ENCODE measurements at regions not wholly inside any gene's neighbourhood (a gene's known extent, or its start where the extent isn't known, plus 50 kb on each side); places are given as distances from the start of the nearest gene placed in this dataset.

DNA sequence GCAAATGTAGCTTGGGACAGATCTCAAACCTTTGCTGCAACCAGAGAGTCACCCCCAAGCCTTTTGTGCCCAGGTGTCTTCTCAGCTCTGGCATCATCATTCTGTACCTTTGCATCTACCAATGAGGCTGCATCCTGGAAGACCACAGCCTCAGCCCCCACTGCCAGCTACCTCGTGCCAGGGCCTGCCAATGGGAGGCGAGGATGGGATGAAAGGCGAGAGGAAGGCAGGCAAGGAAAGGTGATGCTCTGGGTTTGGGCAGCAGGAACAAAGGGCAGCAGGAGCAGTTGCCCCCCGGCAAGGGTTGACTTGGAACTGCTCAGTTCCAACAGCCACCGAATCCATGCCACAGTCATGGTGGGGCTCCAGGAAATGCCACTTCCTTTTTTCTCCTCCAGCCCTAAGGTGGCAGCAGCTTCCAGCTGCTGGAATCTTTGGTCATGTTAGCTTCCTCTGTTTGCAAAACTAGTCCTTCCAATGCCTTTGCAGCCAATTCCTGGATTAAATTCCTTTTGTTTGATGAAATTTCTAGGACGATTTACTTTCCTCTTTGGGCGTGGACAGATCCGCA, 651.6 kb downstream of the NPHP4 start:
- no peak for DNase-seq (ENCODE audit: low spot score)

DNA sequence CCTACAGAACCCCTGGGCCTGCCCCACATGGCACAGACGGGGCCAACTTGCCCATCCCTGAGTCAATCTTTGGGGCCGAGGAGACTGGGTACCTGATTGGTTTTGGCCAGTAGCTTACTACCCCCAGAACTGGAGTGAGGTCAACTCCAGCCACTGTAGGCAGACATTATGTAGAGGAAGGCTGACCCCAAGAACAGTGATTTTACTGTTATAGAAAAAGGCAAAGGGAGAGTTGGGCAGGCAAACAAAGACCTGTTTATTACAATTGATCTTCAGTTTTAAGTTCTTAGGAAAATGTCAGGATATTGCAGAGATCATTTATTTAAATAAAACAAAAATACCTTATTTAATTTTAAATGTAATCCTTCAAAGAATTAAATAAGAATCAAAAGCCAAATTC, 653.8 kb downstream of the NPHP4 start:
- peak; percentile 8 for DNase-seq (ENCODE audit: low spot score)

DNA sequence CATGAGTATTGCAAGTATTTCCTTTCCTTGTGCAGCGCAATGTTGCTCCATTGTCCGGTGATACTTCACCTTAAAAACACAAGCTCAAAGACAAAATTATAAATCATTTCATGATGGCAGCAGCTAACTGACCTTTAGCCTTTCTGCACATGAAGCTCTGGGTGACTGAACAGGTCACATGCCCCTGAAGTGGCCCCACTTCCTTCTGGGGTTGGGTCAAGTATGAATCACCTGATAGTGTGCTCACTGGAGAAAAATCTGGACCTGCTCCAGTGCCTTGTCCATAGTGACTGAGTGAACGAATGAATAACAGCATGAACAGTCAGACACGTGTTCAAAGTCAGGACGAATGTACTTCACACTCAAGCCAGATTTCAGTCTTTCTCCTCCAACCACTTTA, 658.9 kb downstream of the NPHP4 start:
- no peak for DNase-seq (ENCODE audit: low spot score)

DNA sequence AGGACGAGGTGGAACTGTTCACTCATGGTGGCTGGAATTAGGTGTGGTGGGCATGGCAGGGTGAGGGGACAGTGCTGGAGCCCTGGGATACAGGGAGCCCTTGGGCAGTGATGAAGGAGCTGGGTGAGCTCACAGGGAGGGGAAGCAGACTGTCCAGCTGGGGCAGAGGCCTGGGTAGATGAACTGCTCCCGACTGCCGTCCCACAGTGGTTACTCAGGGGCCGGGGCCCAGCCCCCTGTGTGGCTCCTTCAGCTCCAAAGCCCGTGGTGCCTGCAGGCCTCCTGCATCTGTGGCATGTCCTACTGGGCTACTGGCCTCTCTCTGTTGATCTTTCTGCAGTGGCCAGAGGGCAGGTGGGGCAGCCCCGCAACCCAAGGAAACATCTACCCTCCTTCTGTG, 661.1 kb downstream of the NPHP4 start:
- DNase-seq (ENCODE audit: low spot score), result no peak

DNA sequence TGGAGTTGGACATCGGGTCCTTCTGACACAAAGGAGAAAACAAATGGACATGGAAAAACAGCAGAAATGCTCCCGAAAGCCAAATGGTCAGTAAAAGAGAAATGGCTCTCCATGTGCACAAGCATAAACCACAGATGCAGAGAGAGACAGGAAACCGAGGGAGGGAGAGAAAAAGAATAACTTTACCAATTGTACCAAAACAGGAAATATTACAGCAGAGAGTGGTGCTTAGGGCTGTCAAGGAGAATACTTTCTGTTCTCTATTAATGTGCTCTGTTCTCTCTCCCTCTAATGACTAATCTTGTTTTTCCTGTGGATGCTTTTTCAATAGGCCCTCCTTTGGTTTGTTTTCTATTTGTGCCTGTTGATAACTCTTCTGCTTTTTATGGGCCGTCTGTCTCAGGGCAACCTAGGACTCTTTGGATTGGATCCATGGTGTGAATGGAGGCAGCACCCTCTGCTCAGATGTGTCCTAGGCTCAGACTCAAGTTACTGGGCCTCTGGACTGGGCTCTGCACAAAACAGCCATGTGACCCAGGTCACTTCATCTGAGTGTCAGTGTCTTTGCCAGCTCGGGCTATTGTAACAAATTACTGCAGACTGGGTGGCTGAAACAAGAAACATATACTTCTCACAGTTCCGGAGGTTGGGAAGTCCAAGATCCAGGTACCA, 663.0 kb downstream of the NPHP4 start:
- DNase-seq (ENCODE audit: low spot score), result no peak

DNA sequence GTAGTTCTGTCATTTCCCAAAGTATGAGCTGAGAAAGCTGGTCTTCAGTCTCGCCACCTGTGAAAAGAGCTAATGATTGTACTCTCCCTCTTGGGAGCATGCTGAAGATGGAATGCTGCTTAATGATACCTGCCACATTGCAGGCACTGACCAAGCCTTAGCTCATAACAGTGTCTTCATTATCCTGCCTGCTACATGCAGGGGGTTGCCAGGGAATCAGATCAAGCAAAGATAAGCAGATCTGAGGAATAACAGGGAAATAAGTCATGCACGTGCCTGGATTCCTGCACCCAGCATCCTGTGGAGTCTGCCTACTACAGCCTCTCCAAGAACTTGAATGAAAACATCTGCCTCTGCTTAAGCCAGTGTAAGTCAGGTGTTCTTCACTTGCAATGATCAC, 667.3 kb downstream of the NPHP4 start:
- DNase-seq (ENCODE audit: low spot score), result no peak

DNA sequence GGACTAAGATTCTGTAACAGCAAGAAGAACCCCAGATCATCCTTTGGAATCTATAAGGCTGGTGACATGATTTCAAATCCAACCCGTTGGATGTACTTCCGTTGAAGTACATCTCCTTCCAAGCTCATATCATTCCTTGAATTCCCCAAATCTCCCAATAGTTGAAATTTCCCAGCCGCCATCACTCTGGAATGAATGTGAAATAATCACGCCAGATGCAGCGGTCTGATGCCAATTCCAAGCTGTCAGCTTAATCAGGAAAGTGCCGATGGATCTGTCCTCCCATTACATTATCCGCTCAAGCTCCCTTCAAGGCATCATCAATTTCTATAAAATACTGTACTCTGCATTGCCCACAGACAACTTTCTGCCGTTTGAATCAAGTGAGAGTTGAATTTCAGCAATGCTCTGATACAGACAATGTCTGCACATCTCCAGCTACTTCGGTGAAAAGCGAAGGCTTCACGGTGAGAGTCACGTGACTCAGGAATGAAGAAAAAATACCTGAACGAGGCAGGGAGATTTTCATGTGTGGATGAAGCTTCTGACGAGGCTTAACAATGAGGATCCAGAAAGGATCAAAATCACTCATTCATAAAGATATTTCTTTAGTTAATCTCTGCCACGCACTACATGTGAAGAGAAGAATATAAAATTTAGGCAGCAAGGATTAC, 663.9 kb downstream of the AJAP1 start:
- DNase-seq (ENCODE audit: low spot score), result no peak

DNA sequence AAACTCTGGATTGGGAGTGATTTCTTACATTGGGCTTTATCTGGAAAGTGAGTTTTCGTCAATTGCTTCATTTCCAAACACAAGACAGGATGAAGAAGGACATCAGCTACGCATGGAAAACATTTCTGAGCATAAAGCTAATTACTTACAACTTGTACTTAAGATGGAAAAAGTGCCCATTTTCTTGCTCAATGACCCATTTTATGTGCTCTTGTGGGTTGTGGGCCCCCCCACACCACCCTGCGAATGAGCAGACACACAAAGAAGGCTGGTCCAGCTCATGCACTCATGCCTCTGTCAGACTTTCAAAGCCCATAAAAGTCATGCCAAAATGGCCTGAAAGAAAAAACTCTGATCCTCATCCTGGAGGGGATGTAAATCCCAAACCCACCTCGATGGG, 663.0 kb downstream of the AJAP1 start:
- DNase-seq (ENCODE audit: low spot score), result no peak

DNA sequence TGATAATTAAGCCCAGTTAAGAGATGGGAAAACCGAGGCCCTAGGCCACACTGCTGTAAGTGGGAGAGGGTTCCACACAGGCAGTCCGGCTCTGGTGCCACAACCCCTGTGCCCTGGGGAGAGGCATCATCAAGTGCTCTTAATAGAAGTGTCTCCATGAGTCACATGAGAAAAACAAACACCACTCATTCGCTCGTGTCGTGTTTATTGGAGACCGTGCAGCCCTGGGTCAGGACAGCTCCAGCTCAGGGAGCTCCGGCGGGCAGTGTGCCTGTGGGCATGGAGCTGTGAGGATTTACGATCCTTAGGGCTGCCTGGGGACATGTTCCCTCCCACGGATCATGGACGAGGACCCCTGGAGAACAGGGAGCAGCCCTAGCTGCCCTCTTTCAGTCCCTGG, 658.5 kb downstream of the AJAP1 start:
- DNase-seq (ENCODE audit: low spot score), result no peak

DNA sequence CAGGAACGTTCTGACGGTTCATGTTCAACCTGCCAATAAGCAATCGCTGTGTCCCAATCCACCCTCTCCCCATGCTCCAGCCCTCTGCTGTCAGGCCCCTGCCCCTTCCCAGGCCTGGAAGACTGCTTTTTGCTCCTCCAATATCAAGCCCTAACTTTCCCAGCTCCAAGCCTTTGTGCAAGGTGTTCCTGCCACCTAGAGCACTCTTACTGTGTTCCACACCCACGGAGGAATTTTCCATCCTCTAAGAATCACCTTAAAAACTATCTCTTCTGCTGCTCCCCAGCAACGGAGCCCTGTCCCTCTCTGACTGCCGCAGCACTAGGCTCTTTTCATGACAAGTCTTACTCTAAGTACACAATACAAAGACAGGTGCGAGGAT, 657.9 kb downstream of the AJAP1 start:
- peak; percentile 20 for DNase-seq (ENCODE audit: low spot score)

DNA sequence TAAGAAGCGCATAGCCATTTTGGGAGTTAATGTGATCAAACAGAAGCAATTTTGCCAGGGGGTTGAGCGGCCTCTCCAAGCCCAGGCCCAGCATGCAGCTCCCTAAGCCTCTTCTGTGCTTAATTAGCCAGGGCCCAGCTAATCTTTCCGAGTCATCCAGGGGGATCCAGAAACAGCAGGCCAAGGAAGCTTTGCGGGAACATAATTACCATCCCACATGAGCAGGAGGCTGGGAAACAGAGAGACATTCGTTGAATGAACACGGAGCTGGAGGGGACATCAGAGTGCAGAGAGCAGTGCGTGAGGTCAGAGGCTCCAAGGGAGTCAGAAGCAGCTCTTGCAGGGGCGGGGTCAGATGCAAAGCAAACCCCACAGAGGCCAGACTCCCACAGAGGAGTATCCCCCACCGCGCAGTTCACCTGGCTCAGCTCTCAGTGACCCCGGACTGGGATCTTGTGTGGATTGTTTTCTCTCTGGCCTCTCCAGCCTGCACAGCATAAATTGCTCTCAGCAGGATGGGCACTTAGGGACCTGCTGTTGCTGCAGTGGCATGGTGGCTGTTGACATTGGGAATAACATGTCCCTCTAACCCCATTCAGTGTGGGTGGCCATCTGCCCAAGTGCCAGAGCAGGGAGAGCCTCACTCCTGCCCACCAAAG, 657.4 kb downstream of the AJAP1 start:
- no peak for DNase-seq (ENCODE audit: low spot score)

DNA sequence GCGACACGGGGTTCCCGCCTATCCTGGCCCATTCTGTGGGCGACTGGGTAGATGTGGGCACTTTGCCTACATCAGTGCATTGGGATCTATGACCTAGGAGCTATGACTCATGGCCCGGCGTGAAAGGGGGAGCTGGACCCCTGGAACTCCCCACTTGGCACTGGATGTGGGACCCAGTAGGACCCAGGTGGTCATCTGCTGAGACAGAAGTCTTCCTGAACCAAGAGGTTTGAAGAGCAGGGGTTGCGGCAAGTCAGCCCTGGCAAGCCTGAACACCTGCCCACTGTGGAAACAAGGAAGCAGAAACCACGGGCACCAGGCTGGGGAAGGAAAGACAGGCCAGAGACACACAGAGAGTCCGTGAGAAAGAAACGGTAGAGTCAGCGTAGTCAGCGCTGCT, 656.7 kb downstream of the AJAP1 start:
- no peak for DNase-seq (ENCODE audit: low spot score)

DNA sequence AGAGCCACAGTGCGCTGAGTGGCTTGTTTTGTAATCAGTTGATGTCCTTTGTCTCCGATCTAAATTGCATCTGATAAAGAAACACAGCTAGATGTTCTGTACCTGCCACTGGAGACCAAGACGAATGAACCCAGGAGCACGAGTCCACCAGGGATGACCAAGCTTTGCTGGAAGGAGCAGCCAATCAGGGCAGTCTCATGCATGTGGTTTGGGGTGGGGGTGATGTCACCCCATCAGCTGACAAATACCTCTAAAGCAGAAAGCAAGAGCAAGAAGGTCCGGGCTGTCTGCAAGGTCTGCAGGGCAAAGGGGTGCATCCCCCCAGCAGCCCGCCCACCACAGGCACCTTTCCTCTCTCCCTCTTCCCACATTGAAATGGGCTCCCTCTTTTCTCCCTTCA, 653.8 kb downstream of the AJAP1 start:
- DNase-seq (ENCODE audit: low spot score), result no peak

DNA sequence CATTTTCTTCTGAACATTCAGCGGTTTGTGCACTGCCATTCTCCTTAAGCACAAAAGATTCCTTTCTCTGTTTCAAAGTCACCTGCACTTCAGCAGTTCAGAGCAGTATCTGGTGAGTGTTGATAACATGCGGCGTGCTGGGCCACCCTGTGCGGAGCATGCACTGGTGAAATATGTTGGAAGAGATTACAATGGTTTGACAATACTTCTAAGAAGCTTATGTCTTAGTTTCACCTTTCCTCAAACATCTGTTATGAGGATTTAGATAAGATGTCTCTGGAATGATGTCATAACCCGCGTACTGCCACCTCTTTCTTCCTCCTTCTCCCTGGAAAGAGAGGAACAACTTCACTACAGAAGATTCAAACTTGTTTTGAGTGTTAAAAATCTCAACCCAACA, 650.3 kb downstream of the AJAP1 start:
- DNase-seq (ENCODE audit: low spot score), result no peak

DNA sequence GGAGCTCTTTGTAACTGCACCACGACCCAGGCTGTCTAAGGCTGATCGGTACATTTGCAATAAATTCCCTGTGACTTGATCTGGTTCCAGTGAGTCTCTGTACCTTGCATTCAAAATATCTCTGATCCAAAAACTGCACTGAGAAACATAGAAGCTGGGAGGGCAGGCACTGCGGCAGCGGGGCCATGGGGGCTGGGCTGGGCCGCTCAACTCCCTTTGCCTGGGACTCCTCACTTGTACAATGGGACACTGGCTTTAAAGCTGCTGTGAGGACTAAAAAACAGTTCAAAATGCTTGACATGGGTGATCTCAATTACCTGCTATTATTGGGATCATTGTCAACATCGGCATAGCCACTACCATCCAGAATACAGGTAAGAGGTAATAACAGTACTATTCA, 644.0 kb downstream of the AJAP1 start:
- DNase-seq (ENCODE audit: low spot score), result no peak

DNA sequence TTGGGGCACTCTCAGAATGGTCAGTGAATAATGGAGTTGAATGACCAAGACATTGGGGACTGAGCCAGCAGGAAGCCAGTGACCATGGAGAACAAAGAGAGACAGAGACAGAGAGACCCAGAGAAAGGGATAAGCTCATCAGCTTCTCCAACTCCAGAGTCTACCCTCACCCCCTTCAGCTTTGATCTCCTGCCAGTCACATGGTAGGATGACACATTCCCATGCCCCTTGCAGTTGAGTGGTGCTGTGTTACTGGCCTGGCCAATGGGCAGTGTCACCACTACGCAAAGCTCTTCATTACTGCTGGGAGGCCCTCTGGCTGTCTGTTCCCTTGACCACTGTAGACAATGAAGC, 643.5 kb downstream of the AJAP1 start:
- DNase-seq (ENCODE audit: low spot score), result peak; percentile 78

DNA sequence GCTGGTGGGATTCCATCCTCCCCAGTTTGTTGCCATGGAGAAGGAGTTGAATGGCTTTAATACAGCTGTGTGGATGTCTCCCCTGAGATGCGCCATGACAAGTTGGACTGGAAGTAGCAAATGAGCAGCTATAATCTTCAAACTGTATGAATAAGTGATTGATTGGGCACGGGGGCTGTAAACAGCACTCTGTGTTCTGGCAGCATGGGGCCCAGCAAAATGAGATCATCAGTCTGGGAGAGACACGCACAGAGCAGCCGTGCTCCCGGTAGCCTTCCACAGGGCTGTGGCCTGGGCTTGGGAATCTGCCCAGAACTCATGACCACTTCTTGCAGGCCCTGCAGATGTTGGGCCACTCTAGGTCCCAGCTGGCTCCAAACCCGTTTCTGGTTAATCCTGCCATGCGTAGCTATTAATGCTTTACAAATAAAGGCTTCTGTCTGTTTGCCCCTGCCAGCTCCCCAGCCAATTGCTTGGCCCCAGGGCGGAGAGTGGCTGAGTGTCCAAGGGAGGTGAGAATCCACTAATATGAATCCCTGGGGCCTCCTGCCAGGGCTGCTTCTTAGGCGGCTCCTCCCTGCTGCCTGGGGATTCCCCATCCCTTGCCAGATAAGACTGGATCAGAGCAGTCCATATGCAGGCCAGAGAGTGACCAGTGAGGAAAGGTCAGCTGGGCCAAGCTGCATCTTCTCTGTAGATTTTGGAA, 642.9 kb downstream of the AJAP1 start:
- DNase-seq (ENCODE audit: low spot score), result peak; percentile 89

DNA sequence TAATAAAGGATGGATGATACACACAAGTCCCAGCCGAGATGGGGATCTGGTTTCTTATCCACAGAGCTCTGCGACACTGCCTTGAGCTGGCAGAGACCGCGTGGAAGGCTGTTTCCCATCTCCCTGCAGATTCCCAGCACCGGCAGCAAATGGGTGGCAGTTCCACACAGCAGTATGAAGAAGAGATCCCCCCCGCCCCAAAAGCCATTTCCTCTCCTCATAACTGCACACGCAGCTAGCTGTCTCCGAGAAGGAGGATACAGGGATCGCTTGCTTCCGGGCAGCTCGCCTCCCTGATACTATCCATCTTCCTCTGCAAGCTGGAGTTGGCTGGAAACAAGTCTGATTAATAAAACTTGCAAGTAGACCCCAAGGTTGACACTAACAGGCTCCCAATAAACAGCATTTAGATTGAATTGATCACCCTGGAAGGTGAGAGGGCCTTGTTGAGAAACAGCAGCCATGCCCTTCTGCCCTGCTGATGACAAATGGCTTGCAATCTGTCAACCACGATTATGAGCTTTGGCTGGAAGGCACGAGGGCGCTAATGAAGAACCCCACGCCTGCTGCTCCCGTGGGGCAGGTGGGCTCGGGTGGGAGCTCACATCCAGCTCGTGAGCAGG, 642.3 kb downstream of the AJAP1 start:
- no peak for DNase-seq (ENCODE audit: low spot score)

DNA sequence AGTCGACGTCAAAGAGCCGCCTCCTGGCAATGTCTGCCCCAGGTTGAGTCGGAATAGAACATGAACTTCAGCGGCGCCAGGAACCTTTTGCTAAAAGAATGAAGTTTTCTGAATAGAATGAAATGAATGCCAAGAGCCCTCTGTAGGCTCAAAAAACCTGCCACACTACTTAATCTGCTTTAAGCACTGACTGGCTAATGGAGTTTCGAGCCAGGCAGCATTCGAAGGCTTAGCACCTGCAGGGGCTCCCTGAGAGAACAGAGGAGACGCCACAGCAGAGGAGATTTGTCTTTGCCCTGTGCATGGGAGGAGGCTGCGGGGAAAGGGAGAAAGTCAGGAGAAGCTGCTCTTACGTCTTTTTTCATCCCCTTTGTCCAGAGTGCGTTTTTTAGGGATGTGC, 641.7 kb downstream of the AJAP1 start:
- no peak for DNase-seq (ENCODE audit: low spot score)

DNA sequence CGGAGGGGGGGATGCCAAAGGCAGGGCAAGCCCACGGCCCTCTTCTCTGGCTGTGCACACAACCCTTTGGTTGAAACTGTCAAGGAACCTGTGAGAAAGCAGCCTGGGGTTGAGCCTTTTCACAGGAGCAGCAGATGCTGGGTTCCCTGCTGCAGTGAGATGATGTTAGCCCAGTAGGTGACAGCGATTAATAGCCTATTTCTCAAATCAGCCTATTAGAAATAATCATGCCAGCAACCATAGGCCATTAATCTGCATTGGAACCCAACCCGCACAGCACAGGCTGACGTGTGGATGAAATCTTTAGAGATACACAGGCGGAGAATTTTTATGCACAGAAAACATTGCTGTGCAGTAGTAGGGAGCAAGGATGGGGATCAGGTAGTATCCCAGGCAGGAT, 637.5 kb downstream of the AJAP1 start:
- DNase-seq (ENCODE audit: low spot score), result no peak

DNA sequence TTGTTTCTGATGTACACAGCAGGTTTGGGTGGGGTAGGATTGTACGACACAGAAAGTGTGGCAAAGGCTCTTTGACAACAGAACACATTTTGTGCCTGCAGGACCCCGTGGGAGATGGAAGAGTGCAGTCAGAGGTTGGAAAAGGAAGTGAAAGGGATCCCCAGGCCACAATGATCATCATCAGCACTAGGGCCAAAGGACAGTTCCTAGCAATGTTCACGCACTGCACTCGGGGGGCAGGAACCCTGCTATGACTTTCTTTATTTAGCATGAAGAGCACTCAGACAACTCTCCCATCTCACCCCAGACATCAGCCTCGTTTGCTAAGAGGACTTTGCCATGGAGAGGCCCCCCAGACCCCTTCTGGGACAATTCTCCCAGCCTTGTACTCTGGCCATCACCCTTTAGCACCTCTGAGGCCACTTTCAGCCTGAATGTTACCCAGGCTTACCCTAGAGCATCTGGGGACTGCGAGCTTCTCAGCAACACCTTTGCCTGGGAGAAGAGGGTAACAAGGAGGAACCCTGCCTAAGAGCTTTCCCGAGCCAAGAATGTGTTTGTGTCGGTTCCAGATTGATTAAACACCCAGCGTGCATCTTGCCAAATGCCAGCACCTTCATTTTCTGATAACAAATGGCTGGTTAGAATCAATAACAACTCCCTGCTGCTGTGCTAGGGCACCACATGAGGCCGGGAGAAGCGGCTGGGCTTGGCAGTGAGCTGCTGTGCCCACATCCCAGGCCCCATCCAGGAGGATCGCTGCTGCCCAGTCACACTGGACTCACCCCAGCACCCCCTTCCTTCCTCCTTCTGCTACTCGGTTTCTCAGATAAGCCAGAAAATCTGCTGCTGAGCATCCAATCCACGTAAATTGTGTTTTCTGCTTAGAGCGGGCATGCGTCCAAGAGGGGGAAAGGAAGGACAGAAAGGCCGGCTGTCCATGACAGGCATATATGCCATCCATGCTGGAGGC, 633.1 kb downstream of the AJAP1 start:
- DNase-seq (ENCODE audit: low spot score), result no peak
